Lower lobe of right lung (tissue), 2 donors: ENCODE measurements at regions not wholly inside any gene's neighbourhood (a gene's known extent, or its start where the extent isn't known, plus 50 kb on each side); places are given as distances from the start of the nearest gene placed in this dataset.

Experiments used
- ATAC-seq, 2 donors: fragments of 200-7000 bp; cut with Tn5 transposase; one replicate each; pipeline ENCODE4 v1.9.1; 2020 to 2022; ENCODE audit warnings: mild to moderate bottlenecking in 2 of 2, moderate library complexity in 2 of 2
- DNase-seq: peaks from one replicate; pipeline ENCODE4 v3.0.0-alpha.2; 2020
- H3K27ac ChIP-seq: fragments of 200-600 bp; one replicate; pipeline ENCODE4 v1.8.0; 2022
- H3K27me3 ChIP-seq: fragments of 200-600 bp; one replicate; pipeline ENCODE4 v1.8.0; 2022; ENCODE audit warnings: low read depth
- H3K36me3 ChIP-seq: fragments of 200-600 bp; one replicate; pipeline ENCODE4 v1.8.0; 2022; ENCODE audit warnings: mild to moderate bottlenecking
- H3K4me1 ChIP-seq: fragments of 200-600 bp; one replicate; pipeline ENCODE4 v1.8.0; 2022
- H3K4me3 ChIP-seq: fragments of 200-600 bp; one replicate; pipeline ENCODE4 v1.8.0; 2022; ENCODE audit warnings: mild to moderate bottlenecking
- H3K9me3 ChIP-seq: fragments of 200-600 bp; one replicate; pipeline ENCODE4 v1.8.0; 2022
- CTCF ChIP-seq: fragments of 200-600 bp; IDR thresholded peaks from one replicate; pipeline ENCODE4 v1.8.0; 2022; ENCODE audit warnings: antibody characterized with exemption, mild to moderate bottlenecking
- intact Hi-C: fragments of 100-400 bp; cut with DNase I; formaldehyde crosslinking; loops from one replicate; pipeline ENCODE4 v1.11.0; 2022
- donor health status: DM: no; HTN: yes; CAD: no; lungs with severe emphysema.

GRCh38 chr6:125354649-125355048 lies 52.9 kb upstream of the HDDC2 start:
- H3K36me3 ChIP-seq, result no peaks in the 10 kb centered on the region
- intact Hi-C loops, result no loop called here

GRCh38 chr6:125356884-125357283 lies 55.1 kb upstream of the HDDC2 start:
- Histone ChIP-seq H3K36me3 (no peaks in the 10 kb centered on the region), H3K27me3 (peaks cover 3% of the 10 kb centered on the region), H3K27ac (no peak overlapping the region), H3K9me3 (no peaks in the 10 kb centered on the region), H3K4me1 (no peaks in the 10 kb centered on the region), H3K4me3 (no peak overlapping the region)
- DNase-seq (no peak), ATAC-seq (no peak)
- intact Hi-C loops, result no loop called here
- TF ChIP-seq CTCF, result no peak

More at GRCh38 chr6:125354649-125355048, 52.9 kb upstream of the HDDC2 start:
- H3K4me3 ChIP-seq, result no peak overlapping the region
- H3K4me1 ChIP-seq, result no peaks in the 10 kb centered on the region
- H3K27ac ChIP-seq, result no peak overlapping the region
- no peaks in the 10 kb centered on the region for H3K27me3 ChIP-seq
- ATAC-seq (no peak), DNase-seq (no peak)
- no peaks in the 10 kb centered on the region for H3K9me3 ChIP-seq
- no peak for TF ChIP-seq CTCF

- H3K27ac ChIP-seq, result no peak overlapping the region
- no peaks in the 10 kb centered on the region for H3K4me1 ChIP-seq
- H3K9me3 ChIP-seq, result no peaks in the 10 kb centered on the region
- H3K27me3 ChIP-seq, result peaks cover 10% of the 10 kb centered on the region
- ATAC-seq (peak in 1 of 2 donors; percentile 38), DNase-seq (no peak)
- TF ChIP-seq CTCF, result no peak
- no peak overlapping the region for H3K4me3 ChIP-seq
- H3K36me3 ChIP-seq, result no peaks in the 10 kb centered on the region
- intact Hi-C loops, result no loop called here
These were observed 55.9 kb upstream of the HDDC2 start for GRCh38 chr6:125357515-125358256.

- Histone ChIP-seq H3K27me3 (peaks cover 22% of the 10 kb centered on the region), H3K4me3 (no peak overlapping the region), H3K9me3 (no peaks in the 10 kb centered on the region), H3K27ac (no peak overlapping the region), H3K36me3 (no peaks in the 10 kb centered on the region), H3K4me1 (peaks cover 7% of the 10 kb centered on the region)
- intact Hi-C loops, result no loop called here
- no peak for TF ChIP-seq CTCF
- no peak for ATAC-seq
- DNase-seq, result no peak
These were observed 57.1 kb upstream of the HDDC2 start for GRCh38 chr6:125358898-125359297.

- ATAC-seq (no peak), DNase-seq (no peak)
- intact Hi-C loops, result no loop called here
- H3K27ac ChIP-seq, result no peak overlapping the region
- no peak for TF ChIP-seq CTCF
- H3K4me1 ChIP-seq, result peaks cover 7% of the 10 kb centered on the region
- no peaks in the 10 kb centered on the region for H3K36me3 ChIP-seq
- H3K27me3 ChIP-seq, result peaks cover 30% of the 10 kb centered on the region
- H3K9me3 ChIP-seq, result no peaks in the 10 kb centered on the region
- no peak overlapping the region for H3K4me3 ChIP-seq
These were observed 60.1 kb upstream of the HDDC2 start for GRCh38 chr6:125361868-125362267.
